NCI-H524 (cell line): ENCODE measurements at regions not wholly inside any gene's neighbourhood (a gene's known extent, or its start where the extent isn't known, plus 50 kb on each side); places are given as distances from the start of the nearest gene placed in this dataset.

ENCODE experiments used
- DNase-seq, 2 experiments: peaks; one replicate each; lab custom pipeline; 2025; lab: John Stamatoyannopoulos, UW

DNA sequence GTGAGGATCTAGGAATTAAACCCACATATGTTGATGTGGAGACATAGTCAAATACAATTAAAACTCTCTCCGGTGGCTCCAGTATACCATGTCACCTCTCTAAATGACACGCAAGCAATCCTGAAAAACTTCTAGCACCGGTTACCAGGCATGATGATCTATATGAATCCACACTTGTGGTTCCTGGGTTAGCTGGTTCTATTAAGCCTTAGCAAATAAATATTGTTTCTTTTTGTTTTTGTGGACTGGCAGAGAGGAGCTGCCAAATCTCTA is 104.8 kb downstream of the SEC61B start:
- peak in 1 of 2 experiments; percentile 39 for DNase-seq

DNA sequence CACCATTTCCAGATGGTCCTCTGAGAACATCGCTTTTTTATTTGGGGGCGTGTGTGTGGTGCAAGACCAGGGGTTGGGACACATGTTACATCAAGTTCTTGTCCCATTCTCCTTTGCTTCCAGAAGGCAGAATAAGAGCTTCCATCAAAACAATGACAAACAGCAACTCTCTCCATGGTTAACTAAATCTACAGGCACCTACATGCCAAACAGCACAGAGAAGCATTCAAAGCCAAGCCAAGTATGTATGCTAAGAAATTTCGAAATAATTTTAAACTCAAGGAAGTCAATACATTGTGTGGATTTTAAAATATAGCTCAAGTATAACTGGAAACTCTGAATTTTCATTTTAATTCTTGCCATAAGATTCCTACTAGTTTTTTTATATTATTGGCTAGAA is 105.6 kb downstream of the SEC61B start:
- DNase-seq = no peak

DNA sequence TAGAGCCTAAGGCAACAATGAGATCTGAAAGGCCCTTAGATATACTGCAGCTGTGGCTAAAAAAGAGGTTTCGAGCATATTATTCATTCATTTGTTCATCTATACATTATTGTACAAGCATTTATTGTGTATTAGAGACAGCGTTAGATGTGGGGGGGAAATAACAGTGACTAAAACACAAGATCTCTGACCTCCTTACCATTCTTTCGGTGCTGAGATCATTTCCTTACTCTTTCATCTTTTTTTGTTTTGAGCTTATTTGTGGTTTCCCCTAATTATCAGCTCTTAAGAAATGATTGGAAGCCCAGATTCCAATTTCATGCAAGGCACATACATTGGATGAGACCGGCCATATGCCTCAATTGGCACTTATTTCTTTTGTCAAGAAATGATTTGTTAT is 113.2 kb downstream of the SEC61B start:
- no peak for DNase-seq

DNA sequence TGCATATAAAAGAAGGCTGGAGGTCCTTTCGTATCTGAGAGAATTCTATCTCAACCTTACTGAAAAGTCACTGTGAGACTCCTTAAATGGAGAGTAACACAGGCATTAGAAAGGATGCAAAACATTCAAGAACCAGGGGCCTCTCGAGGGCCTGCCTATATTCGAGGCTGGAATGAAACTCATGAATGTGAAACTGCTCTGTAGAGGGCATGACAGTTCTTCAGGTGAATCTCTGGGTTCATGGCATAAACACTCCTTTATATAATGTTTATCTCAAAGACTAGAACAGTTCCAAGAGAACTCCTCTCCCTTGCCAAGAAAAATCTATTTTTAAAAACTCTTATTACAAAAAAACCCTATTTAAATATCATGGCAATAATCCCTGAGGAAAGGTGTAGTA is 113.9 kb downstream of the SEC61B start:
- no peak for DNase-seq

DNA sequence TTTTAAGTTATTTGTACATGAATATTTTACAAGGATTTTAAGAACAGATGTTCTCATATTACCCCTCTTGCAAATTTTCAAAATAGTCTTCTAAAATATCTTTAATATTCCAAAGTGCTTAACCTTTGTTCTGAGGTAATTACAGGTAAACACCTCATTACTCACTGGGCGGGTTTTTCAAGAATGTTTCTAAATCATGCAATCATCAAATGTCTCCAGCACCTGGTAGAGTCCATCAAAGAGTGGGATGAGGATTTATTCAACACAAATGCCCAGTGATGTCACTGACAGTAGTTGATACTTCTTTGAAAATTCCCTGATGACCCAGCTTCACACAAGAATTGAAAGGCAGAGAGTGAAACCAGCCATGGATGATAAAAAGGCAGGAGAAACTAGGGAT is 114.4 kb downstream of the SEC61B start:
- DNase-seq = no peak

DNA sequence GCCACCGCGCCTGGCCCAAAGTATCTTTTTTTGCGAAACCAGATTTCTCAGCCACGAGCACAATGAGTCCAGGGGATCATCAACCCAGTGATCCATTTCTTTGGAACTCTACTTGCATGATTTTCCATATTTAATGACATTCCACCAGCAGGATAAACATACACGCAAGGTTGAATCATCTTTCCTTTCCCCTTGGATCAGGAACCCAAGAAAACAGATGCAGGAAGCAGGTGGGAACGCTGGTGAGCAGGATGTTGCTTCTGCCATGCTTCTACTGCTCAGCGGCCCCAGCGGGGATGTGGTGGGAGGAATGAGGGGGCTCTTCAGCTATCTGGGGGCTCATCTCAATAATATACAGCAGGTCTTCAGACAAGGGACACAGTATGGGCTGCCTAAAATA is 118.2 kb downstream of the SEC61B start:
- DNase-seq = no peak

DNA sequence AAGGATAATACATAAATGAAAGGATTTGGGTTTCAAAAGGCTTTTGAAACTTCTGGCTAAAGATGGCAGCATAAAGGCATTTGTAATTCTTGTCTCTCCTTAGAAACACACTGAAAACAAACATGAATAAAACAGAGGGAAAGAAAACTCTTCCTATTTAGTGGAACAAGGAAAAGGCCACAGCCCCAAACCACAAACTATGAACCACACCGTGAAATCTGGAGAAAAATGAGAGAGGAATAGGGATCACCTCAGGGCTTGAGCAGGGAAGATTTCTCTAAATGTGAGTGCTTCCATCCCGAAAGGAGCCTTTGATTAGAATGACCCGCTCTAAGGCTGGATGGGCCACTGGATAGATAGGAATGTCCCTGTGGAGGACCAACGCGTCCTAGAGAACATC is 119.6 kb downstream of the SEC61B start:
- no peak for DNase-seq

DNA sequence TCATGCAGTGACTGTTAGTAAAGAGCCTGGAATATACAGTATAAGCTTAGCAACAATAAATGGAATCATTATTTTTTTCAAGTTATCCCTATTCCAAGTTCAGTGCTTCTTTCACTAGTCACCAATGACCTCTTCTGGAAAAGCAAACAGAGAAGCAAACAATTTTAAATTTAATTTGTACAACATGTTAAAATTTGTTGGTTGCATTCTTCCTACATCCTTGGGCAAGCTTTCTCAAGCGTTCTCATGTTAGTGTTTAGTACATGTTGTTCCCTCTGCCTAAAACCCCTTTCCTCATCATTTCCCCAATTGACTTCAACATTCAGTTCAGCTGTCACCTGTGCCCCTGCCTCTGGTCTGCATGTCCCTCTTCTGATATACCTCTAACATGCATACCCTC is 123.4 kb downstream of the SEC61B start:
- DNase-seq = no peak

DNA sequence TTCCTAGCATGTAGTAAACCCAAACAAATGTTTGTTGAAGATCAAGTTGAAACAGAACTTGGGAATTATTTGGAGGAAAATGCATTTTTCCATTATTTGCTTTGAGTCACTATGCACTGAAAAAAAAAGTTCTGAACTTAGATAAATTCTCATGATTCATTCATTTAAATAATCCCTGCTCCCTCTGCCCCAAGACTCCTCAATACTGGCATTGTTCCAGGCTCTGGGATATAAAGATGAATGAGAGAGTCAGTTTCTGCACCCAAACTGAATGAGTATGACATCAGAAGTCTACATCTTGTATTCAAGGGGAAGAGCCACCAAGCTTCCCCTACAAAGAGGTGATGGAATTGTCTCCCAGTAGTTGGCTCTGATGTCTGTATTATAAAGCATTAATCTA is 123.9 kb downstream of the SEC61B start:
- peak in 1 of 2 experiments; percentile 8 for DNase-seq

DNA sequence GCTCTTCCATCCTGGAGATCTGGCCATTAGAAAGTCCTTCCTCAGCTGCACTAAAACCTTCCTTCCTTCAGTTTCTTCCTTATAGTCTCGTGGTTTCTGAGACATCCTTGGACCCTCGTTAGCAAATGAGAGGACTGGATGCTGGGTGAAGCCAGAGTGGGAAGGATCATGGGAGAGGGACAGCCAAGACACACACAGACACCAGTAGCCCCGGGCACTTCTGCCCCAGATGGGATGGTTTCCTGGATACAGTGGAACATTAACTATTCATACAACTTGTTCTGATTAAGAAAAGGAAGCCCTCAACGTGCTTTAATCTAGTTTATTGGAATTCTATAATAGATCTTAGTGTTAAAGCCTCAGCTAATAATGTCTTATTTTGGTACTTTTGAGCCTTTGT is 125.5 kb downstream of the SEC61B start:
- DNase-seq = no peak

DNA sequence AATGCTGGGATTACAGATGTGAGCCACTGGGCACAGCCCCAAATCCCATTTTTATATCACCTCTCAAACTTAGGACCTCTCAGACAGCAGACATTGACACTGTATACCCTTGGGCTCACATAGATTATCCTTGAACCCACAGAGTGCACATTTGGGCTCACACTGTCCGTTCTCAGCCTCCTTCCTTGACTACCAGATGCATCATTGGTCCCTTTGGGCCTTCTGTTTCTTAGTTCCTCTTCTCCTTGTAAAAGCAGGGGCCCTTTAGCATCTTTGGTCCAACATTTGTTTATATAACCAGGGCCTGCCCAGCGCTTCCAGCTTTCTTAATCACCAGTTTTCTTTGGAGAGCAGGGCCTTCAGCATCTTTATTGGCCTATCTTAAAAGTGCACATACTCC is 126.2 kb downstream of the SEC61B start:
- DNase-seq = no peak

DNA sequence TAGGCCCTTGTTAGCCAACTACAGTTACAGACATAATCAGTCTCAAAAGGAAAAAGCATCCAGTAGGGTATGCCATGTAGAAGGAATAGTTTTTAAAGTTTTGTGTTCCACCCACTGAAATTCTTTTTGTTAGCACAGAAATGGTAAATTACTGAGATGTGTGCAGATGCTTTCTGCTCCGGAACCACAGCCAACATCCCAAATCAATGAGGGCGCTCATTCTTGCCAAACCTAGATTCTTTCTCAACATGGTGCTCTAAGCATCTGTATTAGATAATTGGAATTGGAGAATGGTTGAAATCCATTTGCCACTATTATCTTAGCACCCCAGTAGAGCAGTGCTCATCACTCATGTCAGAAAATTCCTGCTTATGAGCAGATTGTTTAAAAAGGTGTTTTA is 127.8 kb downstream of the SEC61B start:
- DNase-seq = no peak

DNA sequence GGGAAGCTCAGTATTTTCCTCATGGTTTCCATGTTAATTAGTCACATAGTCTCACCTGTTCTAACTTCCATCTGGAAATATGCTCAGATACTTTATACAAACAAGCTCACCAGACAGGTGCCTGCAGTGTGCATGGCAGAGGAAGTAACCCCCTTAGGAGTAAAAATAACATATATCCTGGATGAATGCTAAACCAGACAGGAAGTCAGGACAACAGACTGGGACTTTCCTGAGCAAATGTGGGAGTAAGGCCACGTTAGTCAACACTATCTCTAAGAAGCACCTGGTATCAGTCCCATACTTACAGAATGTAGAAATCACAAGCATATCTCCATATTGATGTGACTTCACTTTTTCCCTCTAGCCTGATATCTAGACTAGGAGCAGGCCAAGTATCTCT is 128.4 kb downstream of the SEC61B start:
- DNase-seq = no peak

DNA sequence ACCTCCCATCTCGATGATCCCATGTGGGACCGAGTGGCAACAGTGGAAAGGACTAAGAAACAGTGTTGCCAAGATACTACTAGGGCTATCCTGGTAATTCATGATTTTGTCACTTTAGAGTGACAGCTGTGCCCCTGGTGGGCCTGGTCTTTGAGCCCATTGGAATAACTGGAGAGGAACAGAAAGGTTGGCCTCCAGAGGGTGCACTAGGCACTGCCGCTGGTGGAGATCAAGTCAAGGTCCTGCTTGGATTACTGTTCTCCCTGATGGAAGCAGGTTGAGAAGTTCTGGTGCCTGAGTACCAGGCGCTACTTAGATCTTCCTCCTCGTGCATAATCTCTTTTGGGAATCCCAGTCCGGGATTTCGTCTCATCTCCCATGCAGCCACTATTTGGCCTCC is 129.6 kb downstream of the SEC61B start:
- DNase-seq = no peak

DNA sequence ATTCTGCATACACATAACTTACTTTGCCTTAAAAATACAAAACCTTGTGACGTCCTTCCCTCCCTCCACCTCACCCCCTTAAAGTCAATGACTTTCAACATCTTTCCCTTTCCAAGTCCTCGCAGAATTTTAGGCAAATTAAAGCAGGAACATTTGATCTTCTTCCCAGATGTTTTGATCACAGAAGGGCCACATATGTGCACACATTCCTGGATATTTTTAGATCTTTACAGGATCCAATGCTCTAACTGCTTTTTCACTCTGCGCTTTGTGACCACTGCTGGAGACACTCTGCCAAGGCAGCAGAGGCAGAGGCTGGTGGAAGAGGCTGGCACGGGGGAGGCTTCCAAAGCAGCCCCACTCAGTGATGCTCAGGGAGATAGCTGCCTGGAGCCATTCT is 130.7 kb downstream of the SEC61B start:
- no peak for DNase-seq

DNA sequence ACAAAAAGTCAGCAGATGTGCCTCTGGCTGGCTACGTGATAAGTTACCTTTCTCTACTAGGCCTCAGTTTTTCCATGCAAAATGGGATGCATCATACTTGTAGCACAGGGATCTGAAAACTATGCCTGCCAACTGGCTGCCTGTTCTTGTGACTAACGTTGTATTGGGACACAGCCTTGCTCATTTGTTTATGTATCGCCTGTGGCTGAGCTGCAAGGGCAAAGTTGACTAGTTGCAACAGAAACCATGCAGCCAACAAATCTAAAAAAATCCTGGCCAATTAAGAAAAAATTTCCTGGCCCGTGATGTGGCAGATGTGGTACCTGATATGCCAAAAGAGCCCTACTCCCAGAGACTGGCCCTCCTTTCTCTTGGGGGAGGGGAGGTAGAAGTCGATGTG is 131.3 kb downstream of the SEC61B start:
- DNase-seq = no peak

DNA sequence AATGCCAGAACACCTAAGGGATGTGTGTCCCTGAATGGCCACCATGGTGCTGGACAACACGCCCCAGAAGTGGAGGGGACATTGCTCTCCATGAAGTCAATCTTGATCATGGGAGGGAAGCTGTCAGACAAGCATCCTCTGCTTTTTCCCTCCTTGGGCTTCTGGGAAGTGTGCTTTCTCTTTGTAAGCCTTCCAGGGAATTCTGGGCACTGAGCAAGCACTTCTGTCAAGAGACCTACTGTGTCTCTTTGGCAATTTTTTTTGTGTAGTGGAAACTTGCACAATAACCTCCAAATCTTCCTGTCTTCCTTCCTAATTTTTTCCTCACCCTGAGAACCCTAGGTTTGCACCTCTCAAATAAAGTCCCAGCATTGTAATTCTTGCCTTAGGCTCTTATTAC is 132.0 kb downstream of the SEC61B start:
- DNase-seq = no peak

DNA sequence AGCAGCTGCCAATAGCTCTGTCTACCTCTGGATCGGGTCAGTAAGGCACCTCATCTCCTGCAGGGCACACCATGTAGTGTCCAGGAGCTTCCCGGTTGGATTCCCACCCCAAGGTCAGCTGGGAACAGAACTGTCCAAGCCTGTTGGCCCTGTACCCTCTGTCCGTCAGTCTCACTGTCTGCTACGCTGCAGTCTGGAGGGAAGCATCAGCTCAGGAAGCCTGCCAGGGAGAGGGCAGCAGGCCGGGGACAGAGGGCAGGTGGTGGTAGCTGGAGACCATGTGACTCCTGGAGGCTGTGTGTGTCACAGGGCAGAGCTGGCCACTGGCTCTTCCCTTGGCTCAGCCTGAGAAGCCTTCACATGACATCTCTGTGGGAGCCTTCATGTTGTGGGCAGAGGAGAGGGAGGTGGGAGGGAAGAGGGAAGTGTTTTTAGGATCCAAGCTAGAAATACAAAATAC is 134.5 kb downstream of the SEC61B start:
- no peak for DNase-seq

DNA sequence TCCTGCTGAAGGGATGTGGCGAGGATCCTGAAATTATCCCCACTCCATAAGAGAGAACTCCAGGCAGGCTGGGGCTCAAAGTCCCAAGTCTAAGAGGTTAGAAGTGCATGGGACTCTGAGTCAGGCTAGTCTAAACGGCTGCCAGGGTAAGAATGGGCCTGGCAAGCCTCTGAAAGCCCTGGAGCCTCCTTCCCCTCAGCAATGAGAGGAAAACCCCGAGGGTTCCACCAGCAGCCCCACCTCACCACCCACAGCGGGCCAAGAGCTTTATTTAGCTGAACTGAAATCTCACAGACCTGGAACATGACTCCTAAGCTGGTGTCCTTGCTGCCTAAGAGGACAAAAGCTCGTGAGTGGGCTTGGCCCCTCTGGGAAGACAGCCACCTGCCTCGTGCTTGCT is 135.5 kb downstream of the SEC61B start:
- peak; percentile 21 to 54 for DNase-seq

DNA sequence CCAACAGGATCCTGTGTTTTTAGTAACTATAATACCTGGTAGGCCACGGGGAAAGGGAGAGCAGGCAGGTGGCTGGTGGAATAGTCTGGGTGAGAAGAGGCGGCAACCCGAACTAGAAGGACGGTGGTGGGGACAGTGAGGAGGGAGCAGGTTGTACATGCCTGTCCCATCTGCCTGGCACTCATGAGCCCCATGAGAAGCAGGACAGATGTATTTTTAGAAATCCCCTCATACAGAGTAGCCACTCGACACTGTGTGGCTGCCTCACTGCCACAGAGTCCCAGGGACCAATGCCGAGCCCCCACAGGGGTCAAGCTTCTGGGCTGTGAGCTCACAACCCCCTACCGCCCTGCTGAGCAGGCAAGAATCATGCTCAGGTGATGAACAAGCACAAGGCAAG is 136.6 kb downstream of the SEC61B start:
- DNase-seq = peak; percentile 61 to 75

DNA sequence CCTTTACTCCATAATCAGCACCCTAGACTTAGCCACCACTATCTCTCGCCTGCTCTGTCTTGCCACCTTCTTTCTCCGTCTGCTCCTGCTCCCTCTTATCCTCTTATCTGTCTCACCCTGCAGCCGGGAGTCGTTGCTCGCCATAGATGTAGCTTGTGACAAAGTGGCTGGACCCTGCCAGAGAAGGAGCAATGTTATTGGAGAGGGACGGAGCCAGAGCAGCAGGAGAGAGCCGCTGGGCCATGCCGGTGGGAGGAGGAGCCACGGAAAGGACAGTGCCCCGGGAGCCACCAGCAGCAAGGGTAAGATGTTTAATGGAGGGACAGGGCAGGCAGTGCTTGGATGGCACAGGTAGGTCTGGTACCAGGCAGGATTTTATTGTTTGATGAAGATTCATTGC is 137.3 kb downstream of the SEC61B start:
- peak in 1 of 2 experiments; percentile 53 for DNase-seq

DNA sequence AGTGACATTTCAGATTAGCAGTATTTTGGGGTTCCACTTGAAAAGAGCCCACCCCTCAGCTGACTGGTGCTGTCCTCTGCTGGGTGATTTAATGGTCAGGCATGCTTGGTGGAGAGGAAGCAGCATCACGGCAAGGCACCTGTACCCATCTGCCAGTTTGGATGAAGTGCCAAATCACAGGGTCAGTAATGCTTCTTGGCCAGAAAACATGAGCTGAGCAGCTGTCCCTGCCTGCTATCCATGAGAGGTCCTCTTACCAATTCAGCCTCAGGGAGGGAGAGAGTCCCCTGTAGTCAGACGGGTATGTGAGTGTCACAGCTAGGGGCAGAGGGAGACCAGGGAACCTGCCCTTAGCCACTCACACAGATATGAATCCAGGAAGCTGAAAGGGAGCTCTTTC is 137.9 kb downstream of the SEC61B start:
- DNase-seq = peak; percentile 83 to 95

DNA sequence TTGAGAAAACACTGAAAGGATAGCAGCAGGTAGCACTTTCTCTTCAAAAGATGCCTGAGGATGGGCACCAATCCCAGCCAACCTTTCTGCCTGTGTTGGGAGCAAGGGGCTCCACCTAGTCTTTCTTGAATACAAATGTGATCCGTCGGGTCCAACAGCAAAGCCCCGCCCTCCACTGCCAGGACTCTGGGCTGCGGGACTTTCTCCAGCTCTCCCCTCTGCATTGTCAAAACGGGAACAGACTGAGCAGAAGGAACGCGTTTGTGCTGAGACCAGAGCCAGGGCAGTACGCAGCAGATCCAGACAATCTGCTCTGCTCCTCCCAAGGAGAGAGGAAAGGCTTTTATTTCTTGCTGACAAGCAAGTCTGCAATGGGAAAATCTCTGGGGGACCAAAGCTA is 139.7 kb downstream of the SEC61B start:
- DNase-seq = peak in 1 of 2 experiments; percentile 10

DNA sequence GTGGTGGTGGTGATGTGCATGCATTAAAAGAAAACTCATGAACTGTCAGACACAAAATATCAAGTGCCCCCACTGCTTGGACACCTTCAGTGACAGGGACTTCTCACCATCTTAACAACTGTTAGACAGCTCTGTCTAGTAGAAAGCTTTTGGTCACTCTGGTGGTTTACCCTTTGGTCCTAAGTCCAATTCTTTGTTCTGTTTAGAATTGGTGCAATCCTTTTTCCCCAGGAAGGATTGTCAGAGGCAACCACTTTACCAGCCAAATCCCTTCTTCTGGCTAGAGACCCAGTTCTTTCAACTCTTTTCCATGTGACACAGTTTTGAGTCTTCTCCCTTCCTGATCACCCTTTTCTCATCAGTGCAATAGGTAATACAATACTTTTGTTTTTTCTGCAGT is 140.2 kb downstream of the SEC61B start:
- DNase-seq = no peak

DNA sequence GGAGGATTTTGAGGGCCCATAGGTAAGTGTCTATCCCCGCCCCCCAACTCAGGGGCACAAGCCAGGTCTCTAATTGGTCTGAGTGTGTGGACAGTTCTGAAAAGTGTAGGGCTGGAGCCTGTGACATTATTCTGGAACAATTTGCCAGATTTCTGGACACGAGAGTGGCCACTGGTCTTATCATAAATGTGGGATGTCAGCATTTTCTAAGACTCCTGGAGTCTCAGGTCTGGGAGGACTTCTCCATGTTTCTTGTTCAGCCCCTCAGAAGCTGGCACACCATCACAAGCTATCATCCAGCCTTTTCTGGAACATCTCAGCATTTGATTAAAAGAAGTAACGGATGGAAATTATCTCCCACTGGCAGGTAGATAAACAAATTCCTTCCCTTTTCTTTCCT is 141.4 kb downstream of the SEC61B start:
- no peak for DNase-seq
